HG03432 (cell line): ENCODE measurements at regions not wholly inside any gene's neighbourhood (a gene's known extent, or its start where the extent isn't known, plus 50 kb on each side); places are given as distances from the start of the nearest gene placed in this dataset.
"Not testable (repeated sequence)": the region's sequence is repeated elsewhere in the genome, so short reads cannot be mapped to it uniquely, and the experiment has no call there.

Experiments used
- ATAC-seq: cut with Tn5 transposase; IDR thresholded peaks from one replicate; pipeline ENCODE4 v1.9.1; 2021; ENCODE audit warnings: mild to moderate bottlenecking, moderate library complexity; ENCODE audit not compliant: unreplicated experiment

DNA sequence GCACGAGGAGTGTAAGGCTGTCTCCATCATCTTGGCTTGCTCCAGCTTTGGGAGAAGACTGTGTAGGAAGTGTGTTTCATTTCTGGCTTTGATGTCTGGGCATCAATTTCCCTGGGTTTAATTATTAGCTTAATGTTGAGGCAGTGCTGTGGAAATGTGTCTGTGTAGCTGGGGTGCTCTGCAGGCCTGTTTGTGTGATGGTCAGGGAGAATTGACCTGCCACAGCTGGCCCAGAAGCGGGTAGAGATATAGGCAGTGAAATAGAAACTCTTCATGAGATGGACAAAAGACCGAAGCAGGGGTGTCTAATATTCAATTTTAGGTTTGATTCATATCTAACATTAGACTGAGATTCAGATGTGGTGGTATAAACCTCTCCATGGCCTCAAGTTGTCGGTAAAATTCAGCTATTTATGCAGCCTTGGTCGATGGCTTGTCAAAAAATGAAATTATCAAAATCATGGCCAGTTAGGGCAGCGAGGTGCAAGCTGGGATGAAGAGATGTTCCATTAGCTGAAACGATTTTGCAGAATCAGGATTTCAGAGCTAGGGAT, 95.3 kb upstream of the SNX9 start:
- ATAC-seq, result no peak

DNA sequence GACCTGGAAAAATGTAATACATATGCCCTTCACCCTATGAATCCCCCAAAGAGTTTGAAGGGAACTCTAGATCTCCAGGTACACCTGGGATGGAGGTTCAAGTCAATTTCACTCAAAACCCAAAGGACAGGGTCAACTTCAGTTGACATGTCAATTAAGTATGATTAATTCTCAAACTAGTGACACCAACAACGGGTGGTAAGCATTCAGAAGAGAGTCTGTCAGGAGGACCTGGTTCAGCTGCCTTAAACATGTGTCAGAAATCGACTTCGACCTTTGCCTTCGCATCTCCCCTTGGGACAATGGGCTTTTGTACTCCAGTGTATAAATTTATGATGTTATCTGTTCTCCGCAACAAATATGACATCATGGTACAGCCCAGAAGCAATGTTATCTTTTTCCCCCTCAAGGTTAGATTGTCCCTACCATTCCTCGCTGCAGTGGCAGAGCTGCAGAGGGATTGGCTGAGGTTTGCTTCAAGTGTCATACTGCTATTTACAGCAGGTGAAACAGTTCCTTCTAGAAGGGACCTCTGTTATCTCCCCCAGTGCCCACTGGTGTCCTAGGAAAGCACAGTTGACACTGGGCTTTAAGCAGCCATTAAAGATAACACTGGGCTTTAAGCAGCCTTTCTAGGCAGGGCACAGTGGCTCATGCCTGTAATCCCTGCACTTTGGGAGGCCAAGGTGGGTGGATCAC, 94.7 kb upstream of the SNX9 start:
- no peak for ATAC-seq

DNA sequence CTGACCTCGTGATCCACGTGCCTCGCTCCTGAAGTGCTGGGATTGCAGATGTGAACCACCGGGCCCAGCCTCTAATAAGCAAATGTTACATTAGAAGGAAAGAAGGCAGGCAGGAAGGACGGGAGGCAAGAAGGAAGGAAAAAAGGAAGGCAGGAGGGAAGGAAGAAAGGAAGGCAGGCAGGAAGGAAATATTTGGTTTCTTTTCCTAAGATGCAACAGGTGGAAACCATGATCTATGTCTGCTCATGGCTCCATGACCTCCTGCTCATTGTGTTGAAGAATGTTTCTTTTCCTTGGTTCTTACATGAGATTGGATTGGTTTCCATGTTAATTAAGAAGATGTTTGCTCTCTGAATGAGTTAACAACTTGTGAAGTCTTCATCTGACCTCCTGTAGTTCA, 91.8 kb upstream of the SNX9 start:
- ATAC-seq, result no peak

DNA sequence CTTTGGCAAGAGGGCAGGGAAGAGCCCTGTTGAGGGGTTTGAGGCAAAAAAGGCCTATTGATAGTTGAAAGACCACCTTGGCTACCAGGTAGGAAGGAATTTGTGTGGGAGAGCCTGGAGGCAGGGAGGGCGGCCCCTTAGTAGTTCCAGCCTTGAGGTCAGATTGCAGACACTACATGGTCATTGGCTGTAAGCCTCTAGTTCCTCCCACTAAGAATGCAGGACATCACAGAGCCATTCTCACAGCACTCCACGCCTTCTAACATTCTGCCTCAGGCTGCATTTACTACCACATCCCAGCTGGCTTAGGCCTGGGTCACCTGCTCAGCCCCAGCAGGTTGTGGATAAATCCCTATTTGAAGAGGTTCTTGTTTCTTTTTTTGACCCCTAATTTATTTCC, 91.0 kb upstream of the SNX9 start:
- no peak for ATAC-seq

DNA sequence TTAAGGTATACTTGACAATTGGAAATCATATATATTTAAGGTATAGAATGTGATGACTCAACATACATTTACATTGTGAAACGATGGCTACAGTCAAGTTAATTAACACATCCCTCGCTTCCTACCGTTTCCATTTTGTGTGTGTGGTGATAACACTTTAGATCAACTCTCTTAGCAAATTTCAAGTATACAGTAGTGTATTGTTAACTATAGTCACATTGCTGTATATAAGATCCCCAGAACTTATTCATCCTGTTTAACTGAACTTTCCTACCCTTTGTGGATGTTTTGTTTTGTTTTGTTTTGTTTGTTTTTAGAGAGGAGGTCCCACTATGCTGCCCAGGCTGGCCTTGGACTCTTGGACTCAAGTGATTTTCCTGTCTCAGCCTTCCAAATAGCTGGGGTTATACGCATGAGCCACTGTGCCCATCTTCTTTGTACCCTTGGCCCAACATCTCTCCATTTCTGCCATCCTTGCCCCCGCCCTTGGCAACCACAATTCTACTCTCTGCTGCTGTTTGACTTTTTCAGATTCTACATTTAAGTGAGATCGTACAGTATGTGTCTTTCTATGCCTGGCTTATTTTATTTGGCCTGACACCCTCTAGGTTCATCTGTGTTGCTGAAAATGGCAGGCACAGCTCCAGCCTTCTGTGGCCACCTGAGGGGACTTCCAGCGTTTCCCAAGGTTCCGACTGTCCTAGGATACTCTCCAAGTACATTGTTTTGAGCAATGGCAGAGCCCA, 90.5 kb upstream of the SNX9 start:
- no peak for ATAC-seq

DNA sequence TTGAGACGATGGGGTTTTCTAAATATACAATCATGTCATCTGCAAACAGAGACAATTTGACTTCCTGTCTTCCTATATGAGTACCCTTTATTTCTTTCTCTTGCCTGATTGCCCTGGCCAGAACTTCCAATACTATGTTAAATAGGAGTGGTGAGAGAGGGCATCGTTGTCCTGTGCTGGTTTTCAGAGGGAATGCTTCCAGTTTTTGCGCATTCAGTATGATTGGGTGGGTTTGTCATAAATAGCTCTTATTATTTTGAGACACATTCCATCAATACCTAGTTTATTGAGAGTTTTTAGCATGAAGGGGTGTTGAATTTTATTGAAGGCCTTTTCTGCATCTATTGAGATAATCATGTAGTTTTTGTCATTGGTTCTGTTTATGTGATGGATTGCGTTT, 86.5 kb upstream of the SNX9 start:
- ATAC-seq, result not testable (repeated sequence)

DNA sequence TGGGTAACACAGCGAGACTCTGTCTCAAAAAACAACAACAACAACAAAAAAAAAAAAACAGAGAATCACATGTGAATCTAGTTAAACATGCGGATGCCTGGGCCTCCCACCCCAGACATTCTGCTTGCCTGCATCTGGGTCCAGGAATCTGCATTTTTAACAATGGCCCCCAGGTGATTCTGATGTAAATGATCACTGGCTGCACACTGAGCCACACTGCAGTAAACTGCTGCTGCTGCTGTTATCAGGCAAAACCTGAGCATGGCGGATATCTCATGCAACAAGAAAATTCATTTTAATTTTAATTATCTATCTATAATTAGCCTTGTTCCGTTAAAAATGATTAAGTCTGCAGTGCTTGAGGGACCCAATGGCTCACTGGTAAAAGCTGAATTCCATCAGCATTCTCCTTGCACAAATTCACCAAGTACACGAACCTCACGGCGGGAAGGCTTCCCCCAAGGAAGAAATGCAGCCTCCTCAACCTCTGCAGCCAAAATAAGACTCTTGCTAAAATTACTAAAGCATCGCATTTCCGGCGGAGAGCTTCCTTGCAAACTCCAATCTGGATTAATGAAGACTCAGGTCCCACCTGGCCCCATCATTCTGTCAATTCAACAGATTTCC, 81.6 kb upstream of the SNX9 start:
- ATAC-seq, result no peak

DNA sequence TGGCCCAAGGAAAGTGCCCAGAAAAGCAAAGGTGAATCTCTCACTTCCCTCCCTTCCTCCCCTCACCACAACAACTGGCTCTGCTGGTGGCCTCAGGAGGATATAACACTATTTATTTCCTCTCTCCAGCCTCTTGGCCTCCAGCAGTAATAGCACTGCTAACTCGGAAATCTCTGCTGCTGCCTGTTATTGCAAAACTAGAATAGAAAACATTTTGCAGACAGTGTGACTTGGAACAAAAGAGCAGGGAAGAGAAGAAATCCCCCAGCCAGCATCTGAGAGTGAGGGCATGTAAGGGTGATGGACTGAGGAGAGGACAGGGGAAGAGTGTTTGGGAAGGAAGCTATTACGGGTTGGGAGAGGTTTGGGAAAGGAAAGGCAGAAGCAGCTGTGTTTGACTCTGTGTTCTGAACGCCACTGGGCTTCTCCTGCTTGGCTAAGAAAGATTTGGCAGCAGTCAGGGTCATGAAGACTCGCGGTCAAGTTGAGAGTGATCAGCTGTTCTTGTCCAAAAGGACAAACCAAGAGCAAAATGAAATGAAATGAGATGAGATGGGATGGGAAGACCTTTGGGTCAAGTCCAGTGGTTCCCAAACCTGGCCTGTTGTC, 81.0 kb upstream of the SNX9 start:
- no peak for ATAC-seq

DNA sequence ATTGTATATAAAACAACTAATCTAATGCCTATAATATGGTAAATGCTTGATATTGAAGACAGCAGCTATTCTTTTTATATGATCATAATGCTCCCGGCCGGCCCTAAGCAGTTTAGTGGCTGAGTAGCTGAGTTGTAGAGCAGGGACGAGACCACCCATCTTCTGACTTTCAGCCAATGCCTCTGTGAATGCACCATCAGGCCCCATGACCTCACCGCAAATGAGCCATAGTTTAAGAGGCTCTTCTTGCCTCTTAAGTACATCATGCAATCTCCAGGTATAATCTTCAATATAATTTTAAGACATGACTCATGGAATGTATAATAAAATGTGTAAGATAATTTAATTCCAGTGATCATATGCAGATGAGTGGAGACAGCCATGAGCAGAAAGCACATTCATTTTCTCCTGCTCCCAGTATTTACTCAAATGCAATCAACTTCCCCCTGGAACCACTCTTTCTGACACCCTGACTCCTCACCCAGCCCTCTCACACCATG, 78.9 kb upstream of the SNX9 start:
- ATAC-seq, result no peak

DNA sequence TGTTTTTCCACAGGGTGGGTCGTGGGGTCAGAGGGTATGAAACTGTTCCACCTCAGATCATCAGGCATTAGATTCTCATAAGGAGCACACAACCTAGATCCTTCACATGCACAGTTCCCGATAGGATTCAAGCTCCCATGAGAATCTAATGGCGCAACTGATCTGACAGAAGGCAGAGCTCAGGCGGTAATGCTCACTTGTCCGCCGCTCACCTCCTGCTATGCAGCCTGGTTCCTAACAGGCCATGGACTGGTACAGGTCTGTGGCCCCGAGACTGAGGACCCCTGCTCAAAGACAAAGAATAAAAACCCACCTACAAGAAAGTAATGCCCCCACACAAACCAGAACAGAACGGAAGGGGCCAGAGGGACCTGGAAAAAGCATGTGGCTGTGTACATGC, 76.1 kb upstream of the SNX9 start:
- ATAC-seq, result no peak

DNA sequence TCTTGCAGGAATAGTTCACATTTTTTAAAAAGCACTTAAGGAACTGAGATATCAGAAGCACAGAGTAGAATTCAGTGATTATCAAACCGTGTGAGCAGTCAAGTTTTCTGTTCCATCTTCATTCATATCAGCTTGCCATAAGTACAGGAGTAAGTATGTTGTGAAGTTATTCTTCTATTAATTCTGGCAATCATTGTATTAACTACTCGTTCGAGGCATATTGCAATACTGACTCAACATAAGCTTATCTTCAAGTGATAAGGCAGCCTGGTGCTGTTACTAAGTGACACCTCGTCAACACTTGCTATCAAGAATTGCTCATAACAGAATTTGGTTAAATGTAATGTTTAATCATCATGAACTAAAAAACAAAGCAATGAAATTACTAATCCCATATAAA, 75.7 kb upstream of the SNX9 start:
- no peak for ATAC-seq

DNA sequence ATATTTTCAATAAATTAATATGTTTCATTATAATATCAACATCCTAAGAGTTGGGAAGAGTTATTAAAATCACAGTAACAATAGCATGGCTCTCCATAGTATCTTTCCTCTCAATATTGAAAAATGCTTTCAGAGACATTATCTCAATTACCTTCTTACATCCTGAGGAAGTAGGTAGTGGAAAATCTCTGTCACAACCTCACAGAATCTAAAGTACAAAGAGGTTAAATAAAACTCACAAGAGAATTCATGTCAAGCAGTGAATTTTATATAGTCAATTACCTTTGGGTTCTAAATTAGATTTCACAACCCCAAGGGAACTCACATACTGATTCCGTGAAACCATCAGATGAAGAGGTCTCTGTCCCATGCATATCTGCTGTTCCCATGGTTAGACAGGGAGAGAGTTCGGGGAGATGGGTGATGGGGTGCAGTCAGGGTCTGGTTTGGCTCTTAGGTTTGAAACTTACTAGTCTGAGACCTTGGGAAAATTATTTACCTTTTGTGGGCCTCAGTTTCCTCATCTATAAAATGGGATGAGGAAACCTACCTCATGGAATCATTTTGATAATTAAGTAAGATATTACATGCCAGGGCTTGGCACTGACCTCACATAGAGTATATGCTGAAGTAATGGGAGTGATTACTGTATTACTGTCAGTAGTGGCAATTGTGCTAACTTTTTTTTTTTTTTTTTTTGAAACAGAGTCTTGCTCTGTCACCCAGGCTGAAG, 74.0 kb upstream of the SNX9 start:
- no peak for ATAC-seq

DNA sequence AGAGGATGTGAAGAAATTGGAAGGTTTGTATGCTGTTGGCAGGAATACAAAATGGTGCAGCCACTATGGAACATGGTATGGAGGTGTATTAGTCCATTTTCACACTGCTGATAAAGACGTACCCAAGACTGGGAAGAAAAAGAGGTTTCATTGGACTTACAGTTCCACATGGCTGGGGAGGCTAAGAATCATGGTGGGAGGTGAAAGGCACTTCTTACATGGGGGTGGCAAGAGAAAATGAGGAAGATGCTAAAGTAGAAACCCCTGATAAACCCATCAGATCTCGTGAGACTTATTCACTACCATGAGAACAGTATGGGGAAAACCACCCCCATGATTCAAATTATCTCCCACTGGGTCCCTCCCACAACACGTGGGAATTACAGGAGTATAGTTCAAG, 72.1 kb upstream of the SNX9 start:
- not testable (repeated sequence) for ATAC-seq

DNA sequence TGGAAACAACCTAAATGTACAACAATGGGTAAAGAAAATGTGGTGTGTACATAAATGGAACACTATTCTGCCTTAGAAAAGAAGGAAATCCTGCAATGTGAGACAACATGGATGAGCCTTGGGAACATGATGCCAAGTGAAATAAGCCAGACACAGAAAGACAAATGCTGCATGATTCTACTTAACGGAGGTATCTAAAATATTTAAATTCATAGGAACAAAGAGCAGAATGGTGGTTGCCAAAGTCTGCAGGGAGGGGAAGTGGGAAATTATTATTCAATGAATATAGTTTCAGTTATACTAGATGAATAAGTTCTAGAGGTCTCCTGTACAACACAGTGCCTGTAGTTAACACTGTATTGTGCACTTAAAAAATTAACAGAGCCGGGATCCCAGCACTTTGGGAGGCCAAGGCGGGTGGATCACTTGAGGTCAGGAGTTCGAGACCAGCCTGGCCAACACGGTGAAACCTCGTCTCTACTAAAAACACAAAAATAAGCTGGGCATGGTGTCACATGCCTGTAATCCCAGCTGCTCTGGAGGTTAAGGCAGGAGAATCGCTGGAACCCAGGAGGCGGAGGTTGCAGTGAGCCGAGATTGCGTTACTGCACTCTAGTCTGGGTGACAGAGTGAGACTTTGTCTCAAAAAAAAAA, 71.4 kb upstream of the SNX9 start:
- ATAC-seq, result no peak

DNA sequence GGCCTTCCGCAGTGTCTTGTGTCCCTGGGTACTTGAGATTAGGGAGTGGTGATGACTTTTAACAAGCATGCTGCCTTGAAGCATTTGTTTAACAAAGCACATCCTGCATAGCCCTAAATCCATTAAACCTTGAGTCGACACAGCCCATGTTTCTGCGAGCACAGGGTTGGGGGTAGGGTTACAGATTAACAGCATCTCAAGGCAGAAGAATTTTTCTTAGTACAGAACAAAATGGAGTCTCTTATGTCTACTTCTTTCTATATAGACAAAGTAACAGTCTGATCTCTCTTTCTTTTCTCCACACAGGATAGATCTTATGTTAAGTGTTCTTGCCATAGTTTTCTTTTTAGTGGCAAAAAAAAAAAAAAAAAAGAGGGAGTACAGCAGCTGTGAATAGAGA, 70.2 kb upstream of the SNX9 start:
- ATAC-seq, result not testable (repeated sequence)

DNA sequence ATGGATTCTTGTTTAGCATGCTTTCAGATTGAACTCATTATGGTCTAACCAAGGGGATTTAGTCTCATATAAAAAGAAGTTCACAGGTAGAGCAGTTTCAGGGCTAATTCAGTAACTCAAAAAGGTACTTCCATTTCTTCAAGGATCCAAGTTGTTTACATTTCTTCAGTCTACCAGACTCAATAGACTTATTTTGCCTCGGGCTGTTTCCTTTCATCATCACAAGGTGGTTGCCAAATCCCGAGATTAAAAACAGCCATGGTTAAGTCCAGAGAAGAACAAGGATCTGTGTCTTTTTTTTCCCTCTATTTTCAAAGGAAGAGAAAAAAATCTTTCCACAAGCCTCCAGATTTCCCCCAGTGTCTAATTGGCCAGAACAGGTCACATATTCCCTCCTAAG, 69.8 kb upstream of the SNX9 start:
- ATAC-seq, result no peak

DNA sequence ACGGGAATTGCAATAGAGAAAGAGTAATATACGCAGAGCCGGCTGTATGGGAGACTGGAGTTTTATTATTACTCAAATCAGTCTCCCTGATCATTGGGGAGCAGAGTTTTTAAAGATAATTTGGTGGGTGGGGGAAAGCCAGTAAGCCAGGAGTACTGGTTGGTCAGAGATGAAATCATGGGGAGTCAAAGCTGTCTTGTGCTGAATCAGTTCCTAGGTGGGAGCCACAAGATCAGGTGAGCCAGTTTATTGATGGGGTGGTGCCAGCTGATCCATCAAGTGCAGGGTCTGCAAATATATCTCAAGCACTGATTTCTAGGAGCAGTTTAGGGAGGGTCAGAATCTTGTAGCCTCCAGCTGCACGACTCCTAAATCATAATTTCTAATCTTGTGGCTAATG, 69.2 kb upstream of the SNX9 start:
- ATAC-seq, result not testable (repeated sequence)

DNA sequence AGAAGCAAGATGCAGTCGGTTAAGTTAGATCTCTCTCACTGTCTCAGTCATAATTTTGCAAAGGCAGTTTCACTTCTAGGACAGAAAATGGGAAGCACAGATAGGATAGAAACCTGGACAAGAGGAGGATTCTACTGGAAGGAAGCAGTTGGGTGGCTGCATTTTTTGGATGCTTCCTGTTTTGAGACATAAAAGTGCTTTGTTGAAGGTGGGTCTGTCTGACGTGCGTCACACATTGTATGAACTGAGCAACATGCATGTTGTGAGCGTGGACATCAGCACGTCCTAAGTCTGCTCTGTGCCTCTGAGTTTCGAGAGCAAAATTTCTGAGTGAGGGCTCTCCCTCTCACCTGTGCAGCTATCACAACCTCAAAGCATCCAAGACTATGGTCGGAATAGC, 68.7 kb upstream of the SNX9 start:
- ATAC-seq, result no peak

DNA sequence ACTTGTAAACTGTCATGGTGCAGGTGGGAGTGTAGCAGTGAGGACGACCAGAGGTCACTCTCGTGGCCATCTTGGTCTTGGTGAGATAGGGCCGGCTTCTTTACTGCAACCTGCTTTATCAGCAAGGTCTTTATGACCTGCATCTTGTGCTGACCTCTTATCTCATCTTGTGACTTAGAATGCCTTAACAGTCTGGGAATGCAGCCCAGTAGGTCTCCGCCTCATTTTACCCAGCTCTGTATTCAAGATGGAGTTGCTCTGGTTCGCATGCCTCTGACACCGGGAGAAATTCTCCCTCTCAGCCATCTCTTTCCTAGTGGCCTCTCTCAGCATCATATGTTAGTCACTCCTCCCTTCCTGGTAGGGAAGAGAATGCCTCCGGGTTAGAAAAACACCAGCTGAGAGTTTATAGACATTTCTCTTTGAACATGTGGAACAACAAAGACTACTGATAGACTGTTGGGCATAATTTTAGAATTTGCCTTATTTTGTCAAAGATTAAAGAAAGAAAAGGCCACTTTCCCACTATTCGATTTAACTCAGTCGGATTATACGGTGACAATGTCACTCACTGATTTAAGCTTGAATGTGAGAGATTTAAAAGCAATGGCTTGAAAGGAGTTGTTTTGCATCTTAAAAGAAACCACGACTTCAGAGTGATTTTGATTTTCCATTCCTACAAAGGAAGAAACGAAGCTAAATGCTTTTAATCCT, 67.9 kb upstream of the SNX9 start:
- no peak for ATAC-seq
